Activated CD4-positive, alpha-beta memory T cell treated with anti-CD3 and anti-CD28 coated beads for 36 hours (primary cell): ENCODE measurements at regions not wholly inside any gene's neighbourhood (a gene's known extent, or its start where the extent isn't known, plus 50 kb on each side); places are given as distances from the start of the nearest gene placed in this dataset.
"Not testable (repeated sequence)": the region's sequence is repeated elsewhere in the genome, so short reads cannot be mapped to it uniquely, and the experiment has no call there.

ENCODE experiments used
- CTCF ChIA-PET: fragments of 350-600 bp; sonication (Branson Sonifier 250); formaldehyde crosslinking; loops from one replicate; lab custom pipeline; 2021; ENCODE audit warnings: antibody characterized with exemption, inconsistent platforms; lab: Charles Lee
- POLR2A ChIA-PET: fragments of 350-600 bp; sonication (Branson Sonifier 250); formaldehyde crosslinking; loops from one replicate; lab custom pipeline; 2021; ENCODE audit warnings: antibody characterized with exemption; lab: Charles Lee
- DNase-seq: peaks from one replicate; pipeline ENCODE4 v3.0.0-alpha.2; 2020
- H3K27ac Mint-ChIP-seq: one replicate; pipeline ENCODE4 v1.8.0; 2021; ENCODE audit warnings: mixed read lengths
- H3K27me3 Mint-ChIP-seq: one replicate; pipeline ENCODE4 v1.8.0; 2021; ENCODE audit warnings: mixed read lengths
- H3K36me3 Mint-ChIP-seq: one replicate; pipeline ENCODE4 v1.8.0; 2021; ENCODE audit warnings: mixed read lengths
- H3K4me1 Mint-ChIP-seq: one replicate; pipeline ENCODE4 v1.8.0; 2021; ENCODE audit warnings: low read depth, mixed read lengths
- H3K4me3 Mint-ChIP-seq: one replicate; pipeline ENCODE4 v1.8.0; 2021; ENCODE audit warnings: mild to moderate bottlenecking, mixed read lengths
- H3K9me3 Mint-ChIP-seq: one replicate; pipeline ENCODE4 v1.8.0; 2021; ENCODE audit warnings: mixed read lengths
- intact Hi-C: fragments of 100-400 bp; cut with micrococcal nuclease; formaldehyde crosslinking; loops from one replicate; pipeline ENCODE4 v1.15.1; 2023

DNA sequence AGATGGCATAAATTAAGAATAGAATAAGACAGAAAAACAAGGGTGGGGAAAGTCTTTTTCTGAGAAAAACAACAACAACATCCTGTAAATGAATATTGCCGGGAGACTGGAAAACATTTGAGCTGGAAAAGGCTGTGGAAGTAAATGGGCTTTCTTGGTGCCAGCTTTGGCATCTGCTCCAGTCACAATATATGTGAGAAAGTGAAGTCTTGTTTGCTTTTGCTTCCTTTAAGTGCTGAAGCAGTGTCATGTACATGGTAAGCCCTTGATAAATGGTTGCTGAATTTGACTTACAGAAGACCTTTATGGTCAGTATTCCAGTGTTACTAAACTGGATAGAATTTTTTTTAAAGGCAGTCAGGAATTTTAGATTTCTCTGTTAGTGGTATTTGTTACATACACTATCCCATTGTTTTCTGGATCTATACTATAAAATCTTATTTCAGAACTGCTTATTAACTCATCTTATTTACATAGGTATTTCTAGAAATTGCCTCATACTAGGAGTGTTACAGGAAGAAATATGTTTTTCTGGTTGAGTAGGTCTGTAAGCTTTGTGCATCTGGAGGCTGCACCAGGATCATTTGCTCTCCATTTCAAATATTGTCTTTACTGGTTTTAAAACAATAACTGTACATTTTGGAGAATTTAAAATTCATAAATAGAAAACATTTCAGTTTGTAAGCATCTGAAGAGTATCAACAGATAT is 201.7 kb upstream of the FOXP2 start:
- CTCF ChIA-PET: no interaction called here
- intact Hi-C loops: no loop called here
- Mint-ChIP-seq H3K27me3 (peaks cover 2% of the 10 kb centered on the region), H3K4me3 (no peak overlapping the region), H3K36me3 (no peaks in the 10 kb centered on the region), H3K9me3 (peaks cover 2% of the 10 kb centered on the region), H3K27ac (no peak overlapping the region), H3K4me1 (no peaks in the 10 kb centered on the region)
- POLR2A ChIA-PET: no interaction called here
- DNase-seq: no peak

DNA sequence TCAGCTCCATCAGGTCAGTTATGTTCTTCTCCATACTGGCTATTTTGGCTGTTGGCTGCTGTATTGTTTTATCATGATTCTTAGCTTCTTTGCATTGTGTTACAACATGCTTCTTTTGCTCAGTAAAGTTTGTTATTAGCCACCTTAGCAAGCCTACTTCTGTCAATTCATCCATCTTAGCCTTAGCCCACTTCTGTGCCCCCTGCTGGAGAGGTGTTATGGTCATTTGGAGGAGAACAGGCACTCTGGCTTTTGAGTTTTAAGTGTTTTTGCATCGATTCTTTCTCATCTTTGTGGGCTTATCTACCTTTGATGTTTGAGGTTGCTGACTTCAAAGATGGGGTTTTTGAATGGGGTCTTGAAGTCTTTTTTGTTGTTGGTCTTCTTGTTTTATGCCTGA is 204.6 kb upstream of the FOXP2 start:
- Mint-ChIP-seq H3K27me3 (peaks cover 2% of the 10 kb centered on the region), H3K9me3 (peaks cover 2% of the 10 kb centered on the region), H3K36me3 (no peaks in the 10 kb centered on the region), H3K4me3 (no peak overlapping the region), H3K27ac (no peak overlapping the region), H3K4me1 (no peaks in the 10 kb centered on the region)
- CTCF ChIA-PET: no interaction called here
- POLR2A ChIA-PET: no interaction called here
- no peak for DNase-seq
- intact Hi-C loops: no loop called here

DNA sequence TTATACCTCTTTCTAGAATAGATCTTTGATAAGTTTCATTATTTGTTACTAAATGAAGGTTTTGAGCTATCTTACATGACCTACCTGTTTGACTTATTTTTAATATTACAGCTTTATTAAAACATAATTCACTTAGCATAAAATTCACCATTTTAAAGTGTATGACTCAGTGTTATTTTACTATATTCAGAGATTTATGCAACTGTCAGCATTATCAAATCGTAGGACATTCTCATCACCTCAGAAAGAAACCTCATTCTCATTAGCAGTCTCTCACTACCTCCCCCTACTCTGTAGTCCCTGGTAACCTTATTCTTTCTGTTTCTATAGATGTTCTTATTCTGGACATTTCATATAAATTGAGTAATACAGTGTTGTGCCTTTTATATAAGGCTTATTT is 207.9 kb upstream of the FOXP2 start:
- Mint-ChIP-seq H3K9me3 (peaks cover 2% of the 10 kb centered on the region), H3K4me1 (no peaks in the 10 kb centered on the region), H3K36me3 (no peaks in the 10 kb centered on the region), H3K27ac (no peak overlapping the region), H3K27me3 (peaks cover 2% of the 10 kb centered on the region), H3K4me3 (no peak overlapping the region)
- intact Hi-C loops: no loop called here
- CTCF ChIA-PET: no interaction called here
- no peak for DNase-seq
- POLR2A ChIA-PET: no interaction called here

DNA sequence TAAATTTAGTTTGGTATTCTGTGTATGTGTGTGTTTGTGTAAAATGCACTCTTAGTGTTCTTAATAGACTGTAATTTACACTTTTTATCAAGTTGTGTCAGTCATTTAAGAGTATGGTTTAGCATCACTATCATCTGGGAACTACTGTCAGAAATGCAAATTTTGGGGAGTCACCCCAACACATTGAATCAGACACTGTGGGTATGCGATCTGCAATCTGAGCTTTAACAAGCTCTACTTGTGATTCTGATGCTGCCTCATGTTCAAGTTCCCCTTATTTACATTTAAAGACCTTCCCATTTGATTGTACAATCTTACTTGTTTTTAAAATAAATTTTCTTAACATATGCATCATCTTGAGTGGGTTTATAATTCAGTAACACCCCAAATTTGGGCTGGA is 218.1 kb upstream of the FOXP2 start:
- Mint-ChIP-seq H3K36me3 (no peaks in the 10 kb centered on the region), H3K4me1 (no peaks in the 10 kb centered on the region), H3K27me3 (peaks cover 2% of the 10 kb centered on the region), H3K9me3 (no peaks in the 10 kb centered on the region), H3K4me3 (no peak overlapping the region), H3K27ac (no peak overlapping the region)
- POLR2A ChIA-PET: no interaction called here
- DNase-seq: no peak
- intact Hi-C loops: no loop called here
- CTCF ChIA-PET: no interaction called here

DNA sequence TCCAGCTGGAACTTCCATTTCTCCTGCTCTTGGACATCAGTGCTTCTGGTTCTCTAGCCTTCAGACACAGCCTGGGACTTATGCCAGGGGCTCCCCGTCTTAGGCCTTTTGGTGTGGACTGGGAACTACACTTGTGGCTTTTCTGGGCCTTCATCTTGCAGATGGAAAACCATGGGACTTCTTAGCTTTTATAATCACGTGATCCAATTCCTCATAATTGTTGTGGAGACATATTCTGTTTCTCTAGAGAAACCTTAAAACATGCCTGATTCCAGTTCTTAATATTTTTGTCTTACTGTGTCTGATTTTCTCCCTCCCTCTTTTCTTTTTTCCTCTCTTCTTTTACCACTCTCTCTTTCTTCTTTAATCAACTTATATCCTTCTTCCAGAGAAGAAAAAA is 224.2 kb upstream of the FOXP2 start:
- Mint-ChIP-seq H3K4me3 (no peak overlapping the region), H3K27me3 (no peaks in the 10 kb centered on the region), H3K9me3 (no peaks in the 10 kb centered on the region), H3K27ac (no peak overlapping the region), H3K4me1 (no peaks in the 10 kb centered on the region), H3K36me3 (no peaks in the 10 kb centered on the region)
- POLR2A ChIA-PET: no interaction called here
- CTCF ChIA-PET: no interaction called here
- no peak for DNase-seq
- intact Hi-C loops: no loop called here

DNA sequence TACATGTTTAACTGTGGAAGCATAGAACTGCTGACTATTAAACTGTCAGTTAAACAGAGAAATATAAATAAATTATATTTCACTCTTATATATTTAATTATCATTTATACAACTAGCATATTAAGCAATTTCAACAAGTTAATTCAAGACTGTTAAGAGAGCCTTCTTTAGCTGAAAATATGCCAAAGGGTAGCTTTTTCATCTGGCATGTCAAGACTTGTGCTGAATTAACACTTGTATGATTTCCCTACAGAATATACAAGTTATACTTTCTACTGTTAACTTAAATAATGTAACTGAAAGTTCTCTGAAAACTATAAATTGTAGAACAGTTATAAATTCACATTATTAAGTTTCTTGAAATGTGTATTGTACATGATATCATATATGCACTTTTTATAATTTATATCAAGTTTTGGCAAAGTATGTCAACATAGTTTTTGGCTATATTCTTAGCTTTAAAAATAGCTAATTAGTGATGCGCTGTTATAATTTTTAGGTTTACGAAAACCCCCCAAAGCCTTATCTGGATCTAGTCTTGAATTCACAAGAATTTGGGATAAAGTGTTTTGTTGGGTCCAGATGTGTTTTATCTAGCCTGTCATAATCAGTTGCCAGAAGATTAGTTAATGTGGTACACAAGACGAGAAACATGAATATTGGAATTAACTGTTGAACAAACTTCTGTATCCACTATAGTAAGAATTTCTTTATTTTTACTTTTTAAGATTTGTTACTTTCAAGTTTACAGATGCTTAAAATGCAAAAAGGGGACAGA is 231.1 kb upstream of the FOXP2 start:
- ChIA-PET POLR2A (no interaction called here), CTCF (no interaction called here)
- H3K36me3 Mint-ChIP-seq: no peaks in the 10 kb centered on the region
- H3K4me1 Mint-ChIP-seq: no peaks in the 10 kb centered on the region
- H3K27me3 Mint-ChIP-seq: no peaks in the 10 kb centered on the region
- H3K27ac Mint-ChIP-seq: no peak overlapping the region
- no peak for DNase-seq
- intact Hi-C loops: no loop called here
- no peaks in the 10 kb centered on the region for H3K9me3 Mint-ChIP-seq
- no peak overlapping the region for H3K4me3 Mint-ChIP-seq

DNA sequence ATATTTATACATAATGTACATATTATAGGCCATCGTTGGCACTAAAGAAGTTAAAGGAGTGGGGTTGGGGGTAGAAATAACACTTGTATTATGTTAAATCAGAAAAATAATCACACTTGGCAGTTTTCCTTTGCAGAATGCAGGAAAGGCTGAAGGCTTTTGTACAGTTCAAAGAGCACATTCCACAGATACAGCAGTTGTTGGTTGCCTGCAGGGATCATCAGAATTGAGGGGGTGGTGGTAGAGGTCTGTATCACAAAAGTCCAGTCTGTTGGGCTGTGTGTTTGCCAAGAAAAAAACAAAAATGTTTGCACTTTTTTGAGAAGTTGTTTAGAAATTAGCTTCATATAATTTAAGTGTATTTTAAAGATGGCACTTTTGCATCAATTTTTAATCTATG is 231.8 kb upstream of the FOXP2 start:
- Mint-ChIP-seq H3K27ac (no peak overlapping the region), H3K36me3 (no peaks in the 10 kb centered on the region), H3K4me1 (no peaks in the 10 kb centered on the region), H3K27me3 (no peaks in the 10 kb centered on the region), H3K4me3 (no peak overlapping the region), H3K9me3 (no peaks in the 10 kb centered on the region)
- no peak for DNase-seq
- POLR2A ChIA-PET: no interaction called here
- intact Hi-C loops: no loop called here
- CTCF ChIA-PET: no interaction called here

DNA sequence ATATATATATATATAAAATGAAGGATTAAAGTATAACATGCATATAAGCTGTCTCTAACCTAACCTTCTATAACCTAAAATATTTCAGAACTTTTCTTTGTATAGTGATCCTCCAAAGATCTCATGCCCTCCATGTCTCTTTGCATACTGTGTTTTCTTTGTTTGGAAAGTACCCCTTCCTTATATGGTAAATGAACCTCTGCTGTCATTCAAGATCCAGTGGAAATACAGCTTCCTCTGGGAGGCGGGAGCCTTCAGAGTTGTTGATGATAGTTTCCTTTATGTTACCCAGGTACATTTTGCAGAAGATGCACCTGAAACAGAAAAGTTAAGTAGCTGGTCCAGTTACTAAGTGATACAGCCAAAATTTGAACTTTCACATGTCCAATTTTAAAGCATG is 233.3 kb upstream of the FOXP2 start:
- POLR2A ChIA-PET: no interaction called here
- Mint-ChIP-seq H3K4me1 (no peaks in the 10 kb centered on the region), H3K9me3 (no peaks in the 10 kb centered on the region), H3K27me3 (no peaks in the 10 kb centered on the region), H3K27ac (no peak overlapping the region), H3K36me3 (no peaks in the 10 kb centered on the region), H3K4me3 (no peak overlapping the region)
- intact Hi-C loops: no loop called here
- CTCF ChIA-PET: no interaction called here
- DNase-seq: no peak

DNA sequence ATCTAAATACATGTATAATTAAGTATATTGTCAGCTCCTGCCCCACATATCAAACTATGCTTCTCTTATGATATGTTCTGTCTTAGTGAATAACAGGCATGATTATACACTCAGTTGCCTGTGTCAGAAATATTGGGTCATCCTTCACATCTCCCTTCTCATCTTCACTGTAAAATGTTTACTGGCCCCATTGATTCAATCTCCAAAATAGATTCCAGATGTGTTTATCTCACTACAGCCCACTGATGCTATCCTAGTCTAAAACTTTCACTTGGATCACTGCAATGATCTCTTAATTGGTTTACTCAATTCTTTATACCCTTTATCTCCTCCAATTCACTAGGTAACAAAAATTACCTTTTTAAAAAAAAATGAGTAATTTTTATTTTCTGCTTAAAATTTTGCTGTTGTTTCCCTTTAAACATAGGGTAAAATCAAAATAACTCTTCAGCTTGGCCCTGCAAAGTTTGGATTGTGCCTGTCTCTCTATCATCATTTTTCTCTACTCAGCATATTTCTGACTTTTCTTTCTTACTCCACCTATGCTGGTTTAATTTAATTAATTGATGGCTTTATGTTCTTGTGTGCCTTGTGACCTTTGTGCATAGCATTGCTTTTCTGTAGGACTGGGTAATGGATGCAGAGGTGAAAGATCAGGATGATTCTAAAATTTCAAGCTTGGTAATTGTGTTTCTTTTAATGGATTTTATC is 233.9 kb upstream of the FOXP2 start:
- Mint-ChIP-seq H3K27me3 (no peaks in the 10 kb centered on the region), H3K4me3 (no peak overlapping the region), H3K27ac (no peak overlapping the region), H3K36me3 (no peaks in the 10 kb centered on the region), H3K9me3 (no peaks in the 10 kb centered on the region), H3K4me1 (no peaks in the 10 kb centered on the region)
- intact Hi-C loops: no loop called here
- DNase-seq: no peak
- POLR2A ChIA-PET: interaction anchor here (0.6 kb wide), 1 partner anchor 46 kb away, joined by 3 read pairs; no protein-coding TSS in a partner anchor
- CTCF ChIA-PET: no interaction called here

DNA sequence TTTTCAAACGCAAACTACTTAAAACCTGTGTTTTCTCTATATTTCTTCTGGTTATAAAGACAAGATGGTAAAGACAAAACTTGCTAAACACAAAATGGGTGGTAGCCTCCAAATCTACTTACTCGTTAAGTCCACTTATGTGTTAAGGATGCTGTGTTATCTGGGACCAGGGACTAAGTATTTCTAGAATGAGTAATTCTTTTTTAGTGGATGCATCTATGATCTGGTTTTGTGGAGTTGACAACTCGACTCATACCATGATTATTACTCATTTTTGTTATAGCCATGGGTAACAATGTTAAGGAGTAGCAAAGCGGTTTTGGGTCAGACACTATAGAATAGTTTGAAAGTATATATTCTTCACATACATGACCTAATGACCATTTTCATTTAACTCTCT is 239.5 kb upstream of the FOXP2 start:
- Mint-ChIP-seq H3K27ac (no peak overlapping the region), H3K36me3 (no peaks in the 10 kb centered on the region), H3K27me3 (no peaks in the 10 kb centered on the region), H3K4me3 (no peak overlapping the region), H3K9me3 (no peaks in the 10 kb centered on the region), H3K4me1 (no peaks in the 10 kb centered on the region)
- intact Hi-C loops: no loop called here
- ChIA-PET POLR2A (no interaction called here), CTCF (no interaction called here)
- no peak for DNase-seq

DNA sequence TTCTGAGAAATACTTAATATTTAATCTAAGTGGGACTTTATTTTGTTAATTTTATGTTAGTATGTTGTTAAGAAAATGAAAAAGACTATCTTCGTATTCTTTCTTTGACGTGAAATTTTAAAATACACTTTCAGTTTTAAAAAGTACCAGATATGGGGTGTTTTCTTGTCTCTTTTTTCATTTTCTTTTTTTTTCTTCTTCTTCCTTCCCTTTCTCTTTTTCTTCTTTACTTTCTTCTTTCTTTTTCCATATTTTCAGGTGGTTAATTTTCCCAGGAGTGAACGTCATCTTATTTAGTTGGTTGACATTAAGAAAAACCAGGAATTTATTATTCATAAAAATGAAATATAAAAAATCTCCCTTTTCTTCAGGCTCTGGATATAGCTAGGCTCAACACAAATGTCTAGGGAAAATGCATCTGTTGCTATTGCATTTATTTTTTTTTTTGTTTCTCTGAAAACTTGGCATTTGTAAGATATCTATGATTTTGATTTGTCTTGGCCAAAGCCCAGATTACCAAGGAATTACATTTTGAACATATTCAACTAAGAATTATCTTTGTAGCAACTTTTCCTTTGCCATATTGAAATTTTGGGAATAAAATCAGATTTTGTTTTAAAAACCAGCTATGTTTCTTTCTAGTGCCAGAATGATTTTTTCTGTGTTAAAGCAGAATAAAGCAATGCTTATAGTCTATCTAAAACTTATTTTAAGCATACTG is 241.3 kb upstream of the FOXP2 start:
- POLR2A ChIA-PET: no interaction called here
- CTCF ChIA-PET: no interaction called here
- no peak overlapping the region for H3K4me3 Mint-ChIP-seq

DNA sequence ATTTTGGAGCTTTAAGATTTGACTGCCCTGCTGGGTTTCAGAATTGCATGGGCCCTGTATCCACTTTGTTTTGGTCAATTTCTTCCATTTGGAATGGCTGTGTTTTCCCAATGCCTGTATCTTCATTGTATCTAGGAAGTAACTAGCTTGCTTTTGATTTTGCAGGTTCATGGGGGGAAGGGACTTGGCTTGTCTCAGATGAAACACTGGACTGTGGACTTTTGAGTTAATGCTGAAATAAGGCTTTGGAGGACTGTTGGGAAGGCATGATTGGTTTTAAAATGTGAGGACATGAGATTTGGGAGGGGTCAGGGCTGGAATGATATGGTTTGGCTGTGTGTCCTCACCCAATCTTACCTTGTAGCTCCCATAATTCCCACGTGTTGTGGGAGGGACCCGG is 245.2 kb upstream of the FOXP2 start:
- intact Hi-C loops, H3K4me1 Mint-ChIP-seq, POLR2A ChIA-PET, DNase-seq, H3K27me3 Mint-ChIP-seq, H3K36me3 Mint-ChIP-seq, H3K27ac Mint-ChIP-seq, H3K9me3 Mint-ChIP-seq, CTCF ChIA-PET, H3K4me3 Mint-ChIP-seq: not testable (repeated sequence)

More for the DNA sequence above, 241.3 kb upstream of the FOXP2 start:
- Mint-ChIP-seq H3K4me1 (no peaks in the 10 kb centered on the region), H3K27ac (no peak overlapping the region), H3K9me3 (no peaks in the 10 kb centered on the region), H3K36me3 (no peaks in the 10 kb centered on the region), H3K27me3 (no peaks in the 10 kb centered on the region)
- intact Hi-C loops: no loop called here
- no peak for DNase-seq
